GM12878 (cell line): ENCODE measurements at regions not wholly inside any gene's neighbourhood (a gene's known extent, or its start where the extent isn't known, plus 50 kb on each side); places are given as distances from the start of the nearest gene placed in this dataset.

Experiments used
- ATAC-seq: fragments of 200-7000 bp; cut with Tn5 transposase; 3 replicates; pipeline ENCODE4 v1.9.1; 2020; ENCODE audit warnings: mild to moderate bottlenecking, moderate library complexity
- BruUV-seq: library from RNA; stranded (reverse); fragments of 400-500 nt; replicated peaks from 2 replicates; lab custom pipeline; 2021; lab: Mats Ljungman, UMichigan
- CTCF ChIA-PET: fragments of 300-600 bp; sonication (Branson Sonifier 250); formaldehyde crosslinking; extraction: SDS; loops from one replicate; lab custom pipeline; 2021; ENCODE audit warnings: inconsistent platforms; lab: Yijun Ruan, JAX
- POLR2A ChIA-PET: fragments of 350-600 bp; formaldehyde crosslinking; extraction: SDS; loops from one replicate; lab custom pipeline; 2021; ENCODE audit warnings: inconsistent platforms; lab: Charles Lee
- RAD21 ChIA-PET: fragments of 300-600 bp; sonication (Branson Sonifier 250); formaldehyde crosslinking; loops from one replicate; lab custom pipeline; 2023; ENCODE audit warnings: antibody characterized with exemption; ENCODE audit not compliant: unreplicated experiment; lab: Charles Lee
- SMC1A ChIA-PET: fragments of 300-600 bp; sonication (Branson Sonifier 250); formaldehyde crosslinking; loops from one replicate; lab custom pipeline; 2023; ENCODE audit not compliant: unreplicated experiment, uncharacterized antibody; lab: Charles Lee
- DNase-seq: peaks from one replicate; pipeline ENCODE4 v3.0.0-alpha.2; 2011; ENCODE audit warnings: low read depth, low spot score
- FAIRE-seq: peaks from 3 replicates; lab custom pipeline; 2011; peaks lifted over from hg19 to GRCh38; lab: Jason Lieb, UNC
- H2AFZ ChIP-seq: 2 replicates; pipeline ENCODE4 v1.6.0; 2011; ENCODE audit warnings: low read depth, low read length, control low read depth; ENCODE audit not compliant: control insufficient read depth
- H3K27ac ChIP-seq: 2 replicates; pipeline ENCODE4 v1.5.1; 2011; ENCODE audit warnings: control low read depth; ENCODE audit not compliant: control insufficient read depth, insufficient read depth
- H3K27me3 ChIP-seq, 2 experiments: replicated peaks in 1 of 2; 2 replicates each; pipeline versions ENCODE4 v1.6.0 to v1.6.1; 2011; ENCODE audit warnings: low read length in 1 of 2; ENCODE audit not compliant: control insufficient read depth in 2 of 2, insufficient read depth in 2 of 2
- H3K36me3 ChIP-seq, 2 experiments: 2 replicates each; pipeline ENCODE4 v1.5.1; 2011; ENCODE audit warnings: low read length in 1 of 2; ENCODE audit not compliant: control insufficient read depth in 2 of 2, insufficient read depth in 2 of 2
- H3K4me1 ChIP-seq: 2 replicates; pipeline ENCODE4 v1.6.1; 2011; ENCODE audit warnings: mild to moderate bottlenecking, low read length, moderate library complexity, mixed read lengths; ENCODE audit not compliant: control insufficient read depth, insufficient read depth
- H3K4me2 ChIP-seq: 2 replicates; pipeline ENCODE4 v1.6.0; 2011; ENCODE audit warnings: control low read depth; ENCODE audit not compliant: control insufficient read depth, insufficient read depth
- H3K4me3 ChIP-seq: fragments of 200-600 bp; sonication (generic); 2 replicates; pipeline ENCODE4 v1.5.1; 2016
- H3K79me2 ChIP-seq: 2 replicates; pipeline ENCODE4 v1.6.0; 2011; ENCODE audit warnings: low read length; ENCODE audit not compliant: control insufficient read depth, insufficient read depth
- H3K9ac ChIP-seq: 2 replicates; pipeline ENCODE4 v1.8.0; 2011; ENCODE audit warnings: low read length, control low read depth, mixed read lengths; ENCODE audit not compliant: control insufficient read depth, insufficient read depth
- H3K9me3 ChIP-seq: replicated peaks from 3 replicates; pipeline ENCODE4 v1.5.1; 2011; ENCODE audit warnings: mild to moderate bottlenecking, low read length; ENCODE audit not compliant: control insufficient read depth, insufficient read depth
- H4K20me1 ChIP-seq: 2 replicates; pipeline ENCODE4 v1.6.0; 2011; ENCODE audit not compliant: control insufficient read depth, insufficient read depth
- BMI1 ChIP-seq: fragments of 450-650 bp; IDR thresholded peaks from 2 replicates; pipeline ENCODE4 v1.6.1; 2016; ENCODE audit warnings: mild to moderate bottlenecking, moderate library complexity, borderline replicate concordance
- CHD1 ChIP-seq: IDR thresholded peaks from 2 replicates; pipeline ENCODE4 v1.6.1; 2012; ENCODE audit warnings: low read depth, low read length, improper control_type of control experiment
- CREB1 ChIP-seq: IDR thresholded peaks from 2 replicates; pipeline ENCODE4 v1.6.1; 2012; ENCODE audit warnings: low read depth, mild to moderate bottlenecking, inconsistent platforms
- EZH2 ChIP-seq: IDR thresholded peaks from 2 replicates; pipeline ENCODE4 v1.6.1; 2012; ENCODE audit warnings: low read depth, mild to moderate bottlenecking, control low read depth, inconsistent platforms, low read length, borderline replicate concordance; ENCODE audit not compliant: control insufficient read depth
- HDGF ChIP-seq: fragments of 450-650 bp; IDR thresholded peaks from 2 replicates; pipeline ENCODE4 v1.6.1; 2016; ENCODE audit warnings: antibody characterized with exemption
- HSF1 ChIP-seq: fragments of 150-350 bp; IDR thresholded peaks from 2 replicates; pipeline ENCODE4 v1.6.1; 2014; ENCODE audit warnings: mild to moderate bottlenecking, low read depth, low read length
- MEF2A ChIP-seq: IDR thresholded peaks from 2 replicates; pipeline ENCODE4 v1.6.1; 2011; ENCODE audit warnings: low read depth, mild to moderate bottlenecking, low read length, moderate library complexity; ENCODE audit not compliant: insufficient read depth
- NFXL1 ChIP-seq: fragments of 450-650 bp; IDR thresholded peaks from 2 replicates; pipeline ENCODE4 v1.6.1; 2017; ENCODE audit warnings: antibody characterized with exemption, mild to moderate bottlenecking, borderline replicate concordance
- PML ChIP-seq: IDR thresholded peaks from 2 replicates; pipeline ENCODE4 v1.6.1; 2012; ENCODE audit warnings: low read length, inconsistent platforms
- RCOR1 ChIP-seq: conservative IDR thresholded peaks from 2 replicates; pipeline ENCODE4 v1.6.1; 2012; ENCODE audit warnings: low read depth, low read length, improper control_type of control experiment
- TARDBP ChIP-seq: IDR thresholded peaks from 2 replicates; pipeline ENCODE4 v1.6.1; 2016; ENCODE audit warnings: borderline replicate concordance
- USF2 ChIP-seq: IDR thresholded peaks from 2 replicates; pipeline ENCODE4 v1.6.1; 2011; ENCODE audit warnings: low read depth, low read length, improper control_type of control experiment, borderline replicate concordance
- WRNIP1 ChIP-seq: IDR thresholded peaks from 2 replicates; pipeline ENCODE4 v1.6.1; 2011; ENCODE audit warnings: low read depth, low read length, improper control_type of control experiment, borderline replicate concordance
- ZNF217 ChIP-seq: fragments of 450-650 bp; IDR thresholded peaks from 2 replicates; pipeline ENCODE4 v1.6.1; 2017; ENCODE audit warnings: antibody characterized with exemption, mild to moderate bottlenecking
- ZNF687 ChIP-seq: fragments of 450-650 bp; IDR thresholded peaks from 2 replicates; pipeline ENCODE4 v1.6.1; 2017; ENCODE audit warnings: mild to moderate bottlenecking, moderate library complexity
- ZSCAN29 ChIP-seq: fragments of 450-650 bp; IDR thresholded peaks from 2 replicates; pipeline ENCODE4 v1.6.1; 2017; ENCODE audit warnings: mild to moderate bottlenecking, moderate library complexity
- ZZZ3 ChIP-seq: IDR thresholded peaks from 2 replicates; pipeline ENCODE4 v1.6.1; 2011; ENCODE audit warnings: low read depth; ENCODE audit not compliant: control insufficient read depth, insufficient read length
- WGBS: methylation state at CpG from one replicate; pipeline ENCODE4 v1.1.6; 2016; ENCODE audit warnings: low lambda C conversion rate; ENCODE audit not compliant: insufficient replicate concordance, insufficient coverage; ENCODE audit errors: missing lambda C conversion rate; 5-methylcytosine and 5-hydroxymethylcytosine counted together
- in situ Hi-C: fragments of 300-500 bp; cut with MboI; formaldehyde crosslinking; loops from 9 replicates; pipeline ENCODE4 v1.14.3; 2018; ENCODE audit warnings: mixed read lengths
- intact Hi-C: fragments of 100-400 bp; cut with micrococcal nuclease; formaldehyde crosslinking; loops from one replicate; pipeline ENCODE4 v1.14.2; 2022; ENCODE audit not compliant: unreplicated experiment
- TF ChIP-seq, protein P1 (sequence below): fragments of 450-650 bp; IDR thresholded peaks from 2 replicates; pipeline ENCODE4 v1.6.1; 2018; ENCODE audit warnings: borderline replicate concordance, mild to moderate bottlenecking; ENCODE audit not compliant: partially characterized antibody

- ChIA-PET SMC1A (no interaction called here), CTCF (interaction anchor here (1.7 kb wide), 1 partner anchor 242 kb away, joined by 7 read pairs; no protein-coding TSS in a partner anchor), RAD21 (no interaction called here), POLR2A (no interaction called here)
- Histone ChIP-seq H3K4me2 (no peak overlapping the region), H4K20me1 (no peaks in the 10 kb centered on the region), H3K9me3 (no peaks in the 10 kb centered on the region), H3K27ac (no peak overlapping the region), H3K4me1 (no peaks in the 10 kb centered on the region), H3K27me3 (no peaks in the 10 kb centered on the region), H2AFZ (no peak overlapping the region), H3K9ac (no peak overlapping the region), H3K79me2 (no peaks in the 10 kb centered on the region), H3K36me3 (no peaks in the 10 kb centered on the region), H3K4me3 (no peak overlapping the region)
- FAIRE-seq, result no peak
- no peak for ATAC-seq
- BruUV-seq, result no TSS peak
- DNase-seq, result no peak
- 20% methylated on average over 2 of the region's 2 CpGs for WGBS
- intact Hi-C loops, result no loop called here
- in situ Hi-C loops, result no loop called here
- no peak for TF ChIP-seq ZSCAN29
- TF ChIP-seq USF2, result no peak
- no peak for TF ChIP-seq RCOR1
- TF ChIP-seq NFXL1, result no peak
- no peak for TF ChIP-seq CREB1
- no peak for TF ChIP-seq EZH2
- no peak for TF ChIP-seq MEF2A
- no peak for TF ChIP-seq CHD1
- no peak for TF ChIP-seq ZNF217
- TF ChIP-seq HSF1, result no peak
- TF ChIP-seq WRNIP1, result no peak
- TF ChIP-seq, protein P1, sequence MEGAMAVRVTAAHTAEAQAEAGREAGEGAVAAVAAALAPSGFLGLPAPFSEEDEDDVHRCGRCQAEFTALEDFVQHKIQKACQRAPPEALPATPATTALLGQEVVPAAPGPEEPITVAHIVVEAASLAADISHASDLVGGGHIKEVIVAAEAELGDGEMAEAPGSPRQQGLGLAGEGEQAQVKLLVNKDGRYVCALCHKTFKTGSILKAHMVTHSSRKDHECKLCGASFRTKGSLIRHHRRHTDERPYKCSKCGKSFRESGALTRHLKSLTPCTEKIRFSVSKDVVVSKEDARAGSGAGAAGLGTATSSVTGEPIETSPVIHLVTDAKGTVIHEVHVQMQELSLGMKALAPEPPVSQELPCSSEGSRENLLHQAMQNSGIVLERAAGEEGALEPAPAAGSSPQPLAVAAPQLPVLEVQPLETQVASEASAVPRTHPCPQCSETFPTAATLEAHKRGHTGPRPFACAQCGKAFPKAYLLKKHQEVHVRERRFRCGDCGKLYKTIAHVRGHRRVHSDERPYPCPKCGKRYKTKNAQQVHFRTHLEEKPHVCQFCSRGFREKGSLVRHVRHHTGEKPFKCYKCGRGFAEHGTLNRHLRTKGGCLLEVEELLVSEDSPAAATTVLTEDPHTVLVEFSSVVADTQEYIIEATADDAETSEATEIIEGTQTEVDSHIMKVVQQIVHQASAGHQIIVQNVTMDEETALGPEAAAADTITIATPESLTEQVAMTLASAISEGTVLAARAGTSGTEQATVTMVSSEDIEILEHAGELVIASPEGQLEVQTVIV, result no peak
- no peak for TF ChIP-seq BMI1
- TF ChIP-seq ZZZ3, result no peak
- TF ChIP-seq ZNF687, result no peak
- TF ChIP-seq HDGF, result no peak
- no peak for TF ChIP-seq TARDBP
- TF ChIP-seq PML, result no peak
These were observed 319.2 kb downstream of the CDC14C start for GRCh38 chr7:49243521-49243920.
